ENCODE measurements at regions not wholly inside any gene's neighbourhood (a gene's known extent, or its start where the extent isn't known, plus 50 kb on each side); places are given as distances from the start of the nearest gene placed in this dataset.

DNA sequence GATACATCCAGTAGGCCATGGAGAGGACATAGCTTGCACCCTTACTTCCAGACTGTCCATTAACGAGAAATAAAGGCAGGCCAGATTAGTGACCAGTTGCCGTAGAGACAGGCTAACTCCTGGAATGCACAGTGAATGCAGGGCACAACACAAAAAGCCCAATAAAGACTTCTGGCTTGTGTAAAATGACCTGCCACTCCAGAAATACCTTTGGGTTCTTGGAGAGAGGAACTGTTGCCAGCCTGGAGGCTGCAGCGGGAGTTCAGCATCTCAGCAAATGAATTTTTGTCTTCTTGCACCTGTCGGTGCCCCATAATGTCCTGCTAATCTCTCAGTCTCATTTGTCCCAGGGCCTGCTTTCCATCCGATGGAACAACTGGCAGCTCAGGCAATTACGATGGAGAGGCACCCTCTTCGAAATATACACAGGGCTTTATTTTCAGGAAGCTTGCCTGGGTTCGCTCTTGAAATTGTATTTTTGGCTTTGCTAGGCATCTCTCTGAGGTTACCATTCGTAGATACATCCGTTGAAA, 538.8 kb upstream of the ZNF462 start:
- TF ChIP-seq, protein P1, sequence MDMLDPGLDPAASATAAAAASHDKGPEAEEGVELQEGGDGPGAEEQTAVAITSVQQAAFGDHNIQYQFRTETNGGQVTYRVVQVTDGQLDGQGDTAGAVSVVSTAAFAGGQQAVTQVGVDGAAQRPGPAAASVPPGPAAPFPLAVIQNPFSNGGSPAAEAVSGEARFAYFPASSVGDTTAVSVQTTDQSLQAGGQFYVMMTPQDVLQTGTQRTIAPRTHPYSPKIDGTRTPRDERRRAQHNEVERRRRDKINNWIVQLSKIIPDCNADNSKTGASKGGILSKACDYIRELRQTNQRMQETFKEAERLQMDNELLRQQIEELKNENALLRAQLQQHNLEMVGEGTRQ (CRISPR knock-in tag; IDR thresholded peaks at IDR 0.05) = no peak
- TF ChIP-seq, protein P2, sequence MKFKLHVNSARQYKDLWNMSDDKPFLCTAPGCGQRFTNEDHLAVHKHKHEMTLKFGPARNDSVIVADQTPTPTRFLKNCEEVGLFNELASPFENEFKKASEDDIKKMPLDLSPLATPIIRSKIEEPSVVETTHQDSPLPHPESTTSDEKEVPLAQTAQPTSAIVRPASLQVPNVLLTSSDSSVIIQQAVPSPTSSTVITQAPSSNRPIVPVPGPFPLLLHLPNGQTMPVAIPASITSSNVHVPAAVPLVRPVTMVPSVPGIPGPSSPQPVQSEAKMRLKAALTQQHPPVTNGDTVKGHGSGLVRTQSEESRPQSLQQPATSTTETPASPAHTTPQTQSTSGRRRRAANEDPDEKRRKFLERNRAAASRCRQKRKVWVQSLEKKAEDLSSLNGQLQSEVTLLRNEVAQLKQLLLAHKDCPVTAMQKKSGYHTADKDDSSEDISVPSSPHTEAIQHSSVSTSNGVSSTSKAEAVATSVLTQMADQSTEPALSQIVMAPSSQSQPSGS (CRISPR knock-in tag; IDR thresholded peaks at IDR 0.05; ENCODE audit: borderline replicate concordance, low read depth) = no peak
- no peak for TF ChIP-seq FOXJ3 (CRISPR knock-in tag; IDR thresholded peaks at IDR 0.05; ENCODE audit: borderline replicate concordance)

DNA sequence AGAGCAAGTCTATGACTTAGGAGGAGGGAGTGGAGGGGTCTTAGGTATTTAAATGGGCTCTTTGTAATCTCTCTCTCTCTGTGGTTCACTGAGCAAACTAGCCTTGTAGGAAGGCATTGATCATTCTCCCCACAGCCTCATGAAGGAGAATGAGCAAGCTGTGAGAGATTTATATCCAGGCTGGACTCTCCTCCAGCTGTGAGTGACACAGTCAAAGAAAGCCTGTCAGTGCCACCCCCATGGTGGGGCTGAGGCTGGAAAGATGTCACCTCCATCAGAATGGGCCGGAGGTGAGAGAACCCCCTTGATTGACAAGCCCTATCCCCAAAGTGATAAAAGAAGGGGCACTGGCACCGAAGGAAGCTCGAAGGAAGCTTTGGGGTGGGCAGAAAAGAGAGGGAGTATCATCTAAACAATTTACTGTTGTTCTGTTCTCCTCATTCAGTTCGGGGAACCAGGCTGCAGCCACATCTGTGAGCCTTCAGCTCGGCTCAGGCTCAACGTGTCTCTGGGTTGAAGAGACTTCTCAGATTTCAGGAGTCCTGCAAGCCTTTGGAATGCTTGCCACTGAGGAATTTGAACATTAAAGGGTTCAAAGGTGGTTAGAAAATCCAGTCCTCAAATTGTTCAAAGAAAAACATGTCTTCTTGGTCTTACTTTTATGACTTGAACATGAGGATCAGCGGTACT, 538.2 kb upstream of the ZNF462 start:
- TF ChIP-seq JUN (CRISPR knock-in tag; IDR thresholded peaks at IDR 0.05) = no peak
- no peak for TF ChIP-seq PRRX2 (CRISPR knock-in tag; IDR thresholded peaks at IDR 0.05)
- no peak for TF ChIP-seq IRF2 (CRISPR knock-in tag; IDR thresholded peaks at IDR 0.05; ENCODE audit: borderline replicate concordance, low read depth)
- no peak for TF ChIP-seq FOXK1 (CRISPR knock-in tag; IDR thresholded peaks at IDR 0.05)
- TF ChIP-seq, protein P3, sequence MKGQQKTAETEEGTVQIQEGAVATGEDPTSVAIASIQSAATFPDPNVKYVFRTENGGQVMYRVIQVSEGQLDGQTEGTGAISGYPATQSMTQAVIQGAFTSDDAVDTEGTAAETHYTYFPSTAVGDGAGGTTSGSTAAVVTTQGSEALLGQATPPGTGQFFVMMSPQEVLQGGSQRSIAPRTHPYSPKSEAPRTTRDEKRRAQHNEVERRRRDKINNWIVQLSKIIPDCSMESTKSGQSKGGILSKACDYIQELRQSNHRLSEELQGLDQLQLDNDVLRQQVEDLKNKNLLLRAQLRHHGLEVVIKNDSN (CRISPR knock-in tag; IDR thresholded peaks at IDR 0.05) = no peak
- TF ChIP-seq ZNF416 (CRISPR knock-in tag; IDR thresholded peaks at IDR 0.05) = no peak
- TF ChIP-seq, protein P4, sequence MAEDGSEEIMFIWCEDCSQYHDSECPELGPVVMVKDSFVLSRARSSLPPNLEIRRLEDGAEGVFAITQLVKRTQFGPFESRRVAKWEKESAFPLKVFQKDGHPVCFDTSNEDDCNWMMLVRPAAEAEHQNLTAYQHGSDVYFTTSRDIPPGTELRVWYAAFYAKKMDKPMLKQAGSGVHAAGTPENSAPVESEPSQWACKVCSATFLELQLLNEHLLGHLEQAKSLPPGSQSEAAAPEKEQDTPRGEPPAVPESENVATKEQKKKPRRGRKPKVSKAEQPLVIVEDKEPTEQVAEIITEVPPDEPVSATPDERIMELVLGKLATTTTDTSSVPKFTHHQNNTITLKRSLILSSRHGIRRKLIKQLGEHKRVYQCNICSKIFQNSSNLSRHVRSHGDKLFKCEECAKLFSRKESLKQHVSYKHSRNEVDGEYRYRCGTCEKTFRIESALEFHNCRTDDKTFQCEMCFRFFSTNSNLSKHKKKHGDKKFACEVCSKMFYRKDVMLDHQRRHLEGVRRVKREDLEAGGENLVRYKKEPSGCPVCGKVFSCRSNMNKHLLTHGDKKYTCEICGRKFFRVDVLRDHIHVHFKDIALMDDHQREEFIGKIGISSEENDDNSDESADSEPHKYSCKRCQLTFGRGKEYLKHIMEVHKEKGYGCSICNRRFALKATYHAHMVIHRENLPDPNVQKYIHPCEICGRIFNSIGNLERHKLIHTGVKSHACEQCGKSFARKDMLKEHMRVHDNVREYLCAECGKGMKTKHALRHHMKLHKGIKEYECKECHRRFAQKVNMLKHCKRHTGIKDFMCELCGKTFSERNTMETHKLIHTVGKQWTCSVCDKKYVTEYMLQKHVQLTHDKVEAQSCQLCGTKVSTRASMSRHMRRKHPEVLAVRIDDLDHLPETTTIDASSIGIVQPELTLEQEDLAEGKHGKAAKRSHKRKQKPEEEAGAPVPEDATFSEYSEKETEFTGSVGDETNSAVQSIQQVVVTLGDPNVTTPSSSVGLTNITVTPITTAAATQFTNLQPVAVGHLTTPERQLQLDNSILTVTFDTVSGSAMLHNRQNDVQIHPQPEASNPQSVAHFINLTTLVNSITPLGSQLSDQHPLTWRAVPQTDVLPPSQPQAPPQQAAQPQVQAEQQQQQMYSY (CRISPR knock-in tag; IDR thresholded peaks at IDR 0.05) = no peak
- TF ChIP-seq, protein P5, sequence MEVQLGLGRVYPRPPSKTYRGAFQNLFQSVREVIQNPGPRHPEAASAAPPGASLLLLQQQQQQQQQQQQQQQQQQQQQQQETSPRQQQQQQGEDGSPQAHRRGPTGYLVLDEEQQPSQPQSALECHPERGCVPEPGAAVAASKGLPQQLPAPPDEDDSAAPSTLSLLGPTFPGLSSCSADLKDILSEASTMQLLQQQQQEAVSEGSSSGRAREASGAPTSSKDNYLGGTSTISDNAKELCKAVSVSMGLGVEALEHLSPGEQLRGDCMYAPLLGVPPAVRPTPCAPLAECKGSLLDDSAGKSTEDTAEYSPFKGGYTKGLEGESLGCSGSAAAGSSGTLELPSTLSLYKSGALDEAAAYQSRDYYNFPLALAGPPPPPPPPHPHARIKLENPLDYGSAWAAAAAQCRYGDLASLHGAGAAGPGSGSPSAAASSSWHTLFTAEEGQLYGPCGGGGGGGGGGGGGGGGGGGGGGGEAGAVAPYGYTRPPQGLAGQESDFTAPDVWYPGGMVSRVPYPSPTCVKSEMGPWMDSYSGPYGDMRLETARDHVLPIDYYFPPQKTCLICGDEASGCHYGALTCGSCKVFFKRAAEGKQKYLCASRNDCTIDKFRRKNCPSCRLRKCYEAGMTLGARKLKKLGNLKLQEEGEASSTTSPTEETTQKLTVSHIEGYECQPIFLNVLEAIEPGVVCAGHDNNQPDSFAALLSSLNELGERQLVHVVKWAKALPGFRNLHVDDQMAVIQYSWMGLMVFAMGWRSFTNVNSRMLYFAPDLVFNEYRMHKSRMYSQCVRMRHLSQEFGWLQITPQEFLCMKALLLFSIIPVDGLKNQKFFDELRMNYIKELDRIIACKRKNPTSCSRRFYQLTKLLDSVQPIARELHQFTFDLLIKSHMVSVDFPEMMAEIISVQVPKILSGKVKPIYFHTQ (CRISPR knock-in tag; IDR thresholded peaks at IDR 0.05) = no peak
- TF ChIP-seq CREB1 (CRISPR knock-in tag; IDR thresholded peaks at IDR 0.05) = no peak
- no peak for TF ChIP-seq TP53 (CRISPR knock-in tag; IDR thresholded peaks at IDR 0.05)
- TF ChIP-seq, protein P6, sequence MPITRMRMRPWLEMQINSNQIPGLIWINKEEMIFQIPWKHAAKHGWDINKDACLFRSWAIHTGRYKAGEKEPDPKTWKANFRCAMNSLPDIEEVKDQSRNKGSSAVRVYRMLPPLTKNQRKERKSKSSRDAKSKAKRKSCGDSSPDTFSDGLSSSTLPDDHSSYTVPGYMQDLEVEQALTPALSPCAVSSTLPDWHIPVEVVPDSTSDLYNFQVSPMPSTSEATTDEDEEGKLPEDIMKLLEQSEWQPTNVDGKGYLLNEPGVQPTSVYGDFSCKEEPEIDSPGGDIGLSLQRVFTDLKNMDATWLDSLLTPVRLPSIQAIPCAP (CRISPR knock-in tag; IDR thresholded peaks at IDR 0.05) = no peak
- no peak overlapping the region for H3K4me3 Mint-ChIP-seq
- no peaks in the 10 kb centered on the region for H3K9me3 Mint-ChIP-seq
- H3K27ac Mint-ChIP-seq = no peak overlapping the region; the same call in 1 of the 2 replicates
- CTCF ChIA-PET = no interaction called here
- POLR2A ChIA-PET = no interaction called here
- H3K36me3 Mint-ChIP-seq = no peaks in the 10 kb centered on the region
- DNase-seq (ENCODE audit: low spot score) (no peak), ATAC-seq (no peak; the same call in 1 of the 2 replicates)
- H3K27me3 Mint-ChIP-seq (ENCODE audit: low read depth) = no peaks in the 10 kb centered on the region
- peaks cover 29% of the 10 kb centered on the region for H3K4me1 Mint-ChIP-seq

More for the DNA sequence above, 538.8 kb upstream of the ZNF462 start:
- Mint-ChIP-seq H3K9me3 (no peaks in the 10 kb centered on the region), H3K4me3 (no peak overlapping the region), H3K27me3 (ENCODE audit: low read depth) (no peaks in the 10 kb centered on the region), H3K27ac (no peak overlapping the region), H3K4me1 (peaks cover 29% of the 10 kb centered on the region), H3K36me3 (no peaks in the 10 kb centered on the region)
- DNase-seq (ENCODE audit: low spot score) (no peak), ATAC-seq (no peak)
- ChIA-PET POLR2A (no interaction called here), CTCF (no interaction called here)

All from WTC11 (cell line).